ENCODE measurements at regions not wholly inside any gene's neighbourhood (a gene's known extent, or its start where the extent isn't known, plus 50 kb on each side); places are given as distances from the start of the nearest gene placed in this dataset.

- TF ChIP-seq MAFK (IDR thresholded peaks at IDR 0.05; ENCODE audit: low read depth, low read length) (no peak), EZH2 (IDR thresholded peaks at IDR 0.05; ENCODE audit: low read depth, low read length, severe bottlenecking) (no peak), SIN3A (conservative IDR thresholded peaks at IDR 0.05 in 1 of 2, IDR thresholded peaks at IDR 0.05 in 1 of 2; ENCODE audit: low read depth in 1 of 2, low read length in 2 of 2) (no peak), ASH2L (IDR thresholded peaks at IDR 0.05; ENCODE audit: low read length) (no peak), SAP30 (IDR thresholded peaks at IDR 0.05; ENCODE audit: insufficient read depth, insufficient replicate concordance, low read length) (no peak), YY1 (IDR thresholded peaks at IDR 0.05; ENCODE audit: low read depth, low read length) (no peak)
Measured at GRCh38 chr12:60437297-60437696, 841.5 kb downstream of the SLC16A7 start (continued).
